B cell (primary cell): ENCODE measurements at regions not wholly inside any gene's neighbourhood (a gene's known extent, or its start where the extent isn't known, plus 50 kb on each side); places are given as distances from the start of the nearest gene placed in this dataset.

ENCODE experiments used
- CTCF ChIP-seq: fragments of 200-600 bp; IDR thresholded peaks from one replicate; pipeline ENCODE4 v1.8.0; 2022; ENCODE audit warnings: antibody characterized with exemption, mild to moderate bottlenecking
- EZH2 ChIP-seq: IDR thresholded peaks from 2 replicates; pipeline ENCODE4 v1.6.1; 2012; ENCODE audit warnings: borderline replicate concordance, low read depth, mild to moderate bottlenecking, moderate library complexity, low read length; ENCODE audit not compliant: insufficient read depth, poor library complexity, severe bottlenecking

- TF ChIP-seq CTCF = no peak
- no peak for TF ChIP-seq EZH2
Measured at GRCh38 chr15:101550124-101550523, 60.6 kb upstream of the PCSK6 start.
